OCI-LY7 (cell line): ENCODE measurements at regions not wholly inside any gene's neighbourhood (a gene's known extent, or its start where the extent isn't known, plus 50 kb on each side); places are given as distances from the start of the nearest gene placed in this dataset.
"Not testable (repeated sequence)": the region's sequence is repeated elsewhere in the genome, so short reads cannot be mapped to it uniquely, and the experiment has no call there.

Experiments used
- BruUV-seq: library from RNA; stranded (reverse); fragments of 400-500 nt; replicated peaks from 2 replicates; lab custom pipeline; 2021; lab: Mats Ljungman, UMichigan
- CTCF ChIA-PET: fragments of 300-600 bp; sonication (Branson Sonifier 250); formaldehyde crosslinking; loops from one replicate; lab custom pipeline; 2022; ENCODE audit warnings: antibody characterized with exemption; ENCODE audit not compliant: unreplicated experiment; lab: Charles Lee
- POLR2A ChIA-PET: fragments of 300-600 bp; sonication (Branson Sonifier 250); formaldehyde crosslinking; loops from one replicate; lab custom pipeline; 2022; ENCODE audit warnings: antibody characterized with exemption; lab: Charles Lee
- DNase-seq: peaks from one replicate; pipeline ENCODE4 v3.0.0-alpha.2; 2015; ENCODE audit warnings: low spot score
- H2AFZ ChIP-seq: fragments of 200-600 bp; sonication (generic), shearing (Covaris generic); 2 replicates; pipeline ENCODE4 v1.6.1; 2014; ENCODE audit warnings: mild to moderate bottlenecking, antibody characterized with exemption, low read length, moderate library complexity
- H3K27ac ChIP-seq: fragments of 200-600 bp; sonication (generic); 2 replicates; pipeline ENCODE4 v1.5.1; 2014; ENCODE audit warnings: mixed run types, low read depth, mild to moderate bottlenecking, moderate library complexity, low read length, inconsistent platforms; ENCODE audit not compliant: poor library complexity, severe bottlenecking
- H3K36me3 ChIP-seq: fragments of 200-600 bp; sonication (generic); 2 replicates; pipeline ENCODE4 v1.6.1; 2014; ENCODE audit warnings: mild to moderate bottlenecking, antibody characterized with exemption, low read length, moderate library complexity, mixed read lengths; ENCODE audit not compliant: insufficient read depth
- H3K4me1 ChIP-seq: fragments of 200-600 bp; sonication (generic); 2 replicates; pipeline ENCODE4 v1.5.1; 2014; ENCODE audit warnings: mild to moderate bottlenecking, low read length; ENCODE audit not compliant: insufficient read depth, poor library complexity, severe bottlenecking
- H3K4me2 ChIP-seq: fragments of 200-600 bp; sonication (generic); 2 replicates; pipeline ENCODE4 v1.6.1; 2014; ENCODE audit warnings: mild to moderate bottlenecking, low read length
- H3K4me3 ChIP-seq: fragments of 200-600 bp; sonication (generic); 2 replicates; pipeline ENCODE4 v1.5.1; 2014; ENCODE audit warnings: mild to moderate bottlenecking, low read depth, low read length; ENCODE audit not compliant: poor library complexity, severe bottlenecking
- H3K79me2 ChIP-seq: fragments of 200-600 bp; sonication (generic); 2 replicates; pipeline ENCODE4 v1.6.1; 2016; ENCODE audit warnings: low read depth, mild to moderate bottlenecking, low read length, moderate library complexity, mixed read lengths; ENCODE audit not compliant: insufficient read depth
- H3K9me2 ChIP-seq: fragments of 200-600 bp; sonication (generic); 2 replicates; pipeline ENCODE4 v1.6.1; 2016; ENCODE audit warnings: mild to moderate bottlenecking, low read length, mixed read lengths; ENCODE audit not compliant: insufficient read depth
- H3K9me3 ChIP-seq: fragments of 200-600 bp; sonication (generic); 2 replicates; pipeline ENCODE4 v1.6.1; 2014; ENCODE audit warnings: mild to moderate bottlenecking, mixed run types, low read length, mixed read lengths
- H4K20me1 ChIP-seq: fragments of 200-600 bp; sonication (generic); 2 replicates; pipeline ENCODE4 v1.6.1; 2014; ENCODE audit warnings: mild to moderate bottlenecking, antibody characterized with exemption, low read length, moderate library complexity, mixed read lengths; ENCODE audit not compliant: insufficient read depth
- EZH2phosphoT487 ChIP-seq: fragments of 200-600 bp; sonication (generic); IDR thresholded peaks from 2 replicates; pipeline ENCODE4 v1.6.1; 2018; ENCODE audit warnings: low read depth, borderline replicate concordance, mild to moderate bottlenecking, mixed run types, antibody characterized with exemption, low read length, moderate library complexity, mixed read lengths
- intact Hi-C: fragments of 100-400 bp; cut with micrococcal nuclease; formaldehyde crosslinking; loops from one replicate; pipeline ENCODE4 v1.10.0; 2022; ENCODE audit not compliant: unreplicated experiment
- TF ChIP-seq, protein P1 (sequence below): fragments of 200-600 bp; sonication (generic); conservative IDR thresholded peaks from 2 replicates; pipeline ENCODE4 v1.5.1; 2014; ENCODE audit warnings: mild to moderate bottlenecking, antibody characterized with exemption, low read length, moderate library complexity, mixed read lengths

DNA sequence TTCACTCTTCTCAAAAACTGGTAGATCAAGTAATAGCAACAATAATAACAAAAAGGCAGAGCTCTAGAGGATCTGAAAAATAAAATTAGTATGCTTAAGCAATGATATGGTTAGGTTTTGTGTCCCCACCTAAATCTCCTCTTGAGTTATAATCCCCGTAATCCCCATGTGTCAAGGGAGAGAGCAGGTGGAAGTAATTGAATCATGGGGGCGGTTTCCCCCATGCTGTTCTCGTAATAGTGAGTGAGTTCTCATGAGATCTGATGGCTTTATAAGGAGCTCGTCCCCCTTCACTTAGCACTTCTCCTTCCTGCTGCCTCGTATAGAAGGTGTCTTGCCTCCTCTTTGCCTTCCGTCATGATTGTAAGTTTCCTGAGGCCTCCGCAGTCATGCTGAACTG is 60.2 kb upstream of the ABHD2 start:
- H3K4me3 ChIP-seq, result no peak overlapping the region
- BruUV-seq, result no TSS peak
- no peaks in the 10 kb centered on the region for H3K79me2 ChIP-seq
- DNase-seq, result no peak
- H3K9me3 ChIP-seq, result no peaks in the 10 kb centered on the region
- no peak overlapping the region for H2AFZ ChIP-seq
- H4K20me1 ChIP-seq, result no peaks in the 10 kb centered on the region
- CTCF ChIA-PET, result no interaction called here
- TF ChIP-seq, protein P1, sequence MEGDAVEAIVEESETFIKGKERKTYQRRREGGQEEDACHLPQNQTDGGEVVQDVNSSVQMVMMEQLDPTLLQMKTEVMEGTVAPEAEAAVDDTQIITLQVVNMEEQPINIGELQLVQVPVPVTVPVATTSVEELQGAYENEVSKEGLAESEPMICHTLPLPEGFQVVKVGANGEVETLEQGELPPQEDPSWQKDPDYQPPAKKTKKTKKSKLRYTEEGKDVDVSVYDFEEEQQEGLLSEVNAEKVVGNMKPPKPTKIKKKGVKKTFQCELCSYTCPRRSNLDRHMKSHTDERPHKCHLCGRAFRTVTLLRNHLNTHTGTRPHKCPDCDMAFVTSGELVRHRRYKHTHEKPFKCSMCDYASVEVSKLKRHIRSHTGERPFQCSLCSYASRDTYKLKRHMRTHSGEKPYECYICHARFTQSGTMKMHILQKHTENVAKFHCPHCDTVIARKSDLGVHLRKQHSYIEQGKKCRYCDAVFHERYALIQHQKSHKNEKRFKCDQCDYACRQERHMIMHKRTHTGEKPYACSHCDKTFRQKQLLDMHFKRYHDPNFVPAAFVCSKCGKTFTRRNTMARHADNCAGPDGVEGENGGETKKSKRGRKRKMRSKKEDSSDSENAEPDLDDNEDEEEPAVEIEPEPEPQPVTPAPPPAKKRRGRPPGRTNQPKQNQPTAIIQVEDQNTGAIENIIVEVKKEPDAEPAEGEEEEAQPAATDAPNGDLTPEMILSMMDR, result no peak
- no peak for TF ChIP-seq EZH2phosphoT487
- no peaks in the 10 kb centered on the region for H3K4me1 ChIP-seq
- intact Hi-C loops, result no loop called here
- POLR2A ChIA-PET, result interaction anchor here (0.6 kb wide), 1 partner anchor 57 kb away, joined by 3 read pairs; no protein-coding TSS in a partner anchor
- no peaks in the 10 kb centered on the region for H3K36me3 ChIP-seq
- H3K9me2 ChIP-seq, result no peaks in the 10 kb centered on the region
- H3K27ac ChIP-seq, result no peak overlapping the region
- no peak overlapping the region for H3K4me2 ChIP-seq

DNA sequence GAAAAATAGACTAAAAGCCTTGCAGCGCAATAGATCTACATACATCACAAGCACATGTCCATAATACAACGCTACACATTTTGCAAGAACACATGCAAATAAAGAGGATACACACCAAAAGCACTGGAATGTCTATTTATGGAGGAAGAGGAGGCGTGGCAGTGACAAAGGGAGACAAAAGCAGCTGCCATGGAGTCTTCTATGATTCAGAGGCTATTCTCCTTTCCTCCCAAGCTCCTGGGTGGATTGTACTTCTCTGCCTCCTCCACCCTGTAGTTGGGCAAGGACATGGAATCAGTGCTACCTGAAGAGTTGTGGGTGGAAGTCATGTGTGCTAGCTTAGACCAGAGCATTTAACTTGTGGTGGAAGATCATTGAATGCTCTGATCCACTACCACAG is 57.9 kb upstream of the ABHD2 start:
- intact Hi-C loops, result no loop called here
- TF ChIP-seq, protein P1, result no peak
- no peak for TF ChIP-seq EZH2phosphoT487
- no peaks in the 10 kb centered on the region for H3K36me3 ChIP-seq
- ChIA-PET CTCF (no interaction called here), POLR2A (no interaction called here)
- no peaks in the 10 kb centered on the region for H4K20me1 ChIP-seq
- no TSS peak for BruUV-seq
- H3K4me3 ChIP-seq, result no peak overlapping the region
- DNase-seq, result no peak
- H2AFZ ChIP-seq, result no peak overlapping the region
- no peaks in the 10 kb centered on the region for H3K79me2 ChIP-seq
- H3K27ac ChIP-seq, result no peak overlapping the region
- H3K4me1 ChIP-seq, result no peaks in the 10 kb centered on the region
- H3K4me2 ChIP-seq, result no peak overlapping the region
- no peaks in the 10 kb centered on the region for H3K9me3 ChIP-seq
- H3K9me2 ChIP-seq, result no peaks in the 10 kb centered on the region

DNA sequence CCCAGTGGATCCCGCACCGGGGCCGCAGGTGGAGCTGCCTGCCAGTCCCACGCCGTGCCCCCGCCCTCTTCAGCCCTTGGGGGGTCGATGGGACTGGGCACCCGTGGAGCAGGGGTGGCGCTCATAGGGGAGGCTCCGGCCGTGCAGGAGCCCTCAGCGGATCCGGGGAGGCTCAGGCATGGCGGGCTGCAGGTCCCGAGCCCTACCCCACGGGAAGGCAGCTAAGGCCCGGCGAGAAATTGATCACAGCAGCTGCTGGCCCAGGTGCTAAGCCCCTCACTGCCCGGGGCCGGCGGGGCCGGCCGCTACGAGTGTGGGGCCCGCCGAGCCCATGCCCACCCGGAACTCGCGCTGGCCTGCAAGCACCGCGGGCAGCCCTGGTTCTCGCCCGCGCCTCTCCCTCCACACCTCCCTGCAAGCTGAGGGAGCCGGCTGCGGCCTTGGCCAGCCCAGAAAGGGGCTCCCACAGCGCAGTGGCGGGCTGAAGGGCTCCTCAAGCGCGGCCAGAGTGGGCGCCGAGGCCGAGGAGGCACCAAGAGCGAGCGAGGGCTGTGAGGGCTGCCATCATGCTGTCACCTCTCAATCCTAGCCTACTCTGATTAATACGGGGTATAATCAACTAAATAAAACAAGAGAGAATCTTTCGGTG is 56.5 kb upstream of the ABHD2 start:
- H3K27ac ChIP-seq, POLR2A ChIA-PET, H3K36me3 ChIP-seq, DNase-seq, H2AFZ ChIP-seq, intact Hi-C loops, H3K4me3 ChIP-seq, H4K20me1 ChIP-seq, CTCF ChIA-PET, H3K9me2 ChIP-seq, H3K4me1 ChIP-seq, H3K79me2 ChIP-seq, BruUV-seq, H3K9me3 ChIP-seq, H3K4me2 ChIP-seq: not testable (repeated sequence)
